NCI-H1105 treated with DMSO at 0.1 percent for 48 hours (cell line): ENCODE measurements at regions not wholly inside any gene's neighbourhood (a gene's known extent, or its start where the extent isn't known, plus 50 kb on each side); places are given as distances from the start of the nearest gene placed in this dataset.
A peak's percentile ranks its signal among the peaks of the same experiment; 100 is the strongest.

ENCODE experiments used
- DNase-seq: peaks from one replicate; lab custom pipeline; 2025; lab: John Stamatoyannopoulos, UW

DNA sequence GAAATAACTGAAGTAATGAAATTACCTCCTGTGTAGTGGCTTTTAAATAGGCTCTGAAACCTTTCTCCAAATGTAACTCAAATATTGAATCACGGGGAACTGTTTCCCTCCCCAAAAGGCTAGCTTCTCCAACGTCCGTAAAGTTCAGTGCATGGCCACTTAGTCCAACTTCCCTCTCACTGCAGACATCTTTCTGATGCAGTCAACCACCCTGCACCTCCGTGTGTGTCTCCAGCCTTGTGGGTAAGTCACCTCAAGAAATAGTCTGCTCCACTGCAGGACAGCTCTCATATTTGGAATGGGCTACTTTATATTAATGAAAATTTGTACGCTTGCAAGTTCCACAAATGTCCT lies 152.5 kb upstream of the CYRIA start:
- no peak for DNase-seq

DNA sequence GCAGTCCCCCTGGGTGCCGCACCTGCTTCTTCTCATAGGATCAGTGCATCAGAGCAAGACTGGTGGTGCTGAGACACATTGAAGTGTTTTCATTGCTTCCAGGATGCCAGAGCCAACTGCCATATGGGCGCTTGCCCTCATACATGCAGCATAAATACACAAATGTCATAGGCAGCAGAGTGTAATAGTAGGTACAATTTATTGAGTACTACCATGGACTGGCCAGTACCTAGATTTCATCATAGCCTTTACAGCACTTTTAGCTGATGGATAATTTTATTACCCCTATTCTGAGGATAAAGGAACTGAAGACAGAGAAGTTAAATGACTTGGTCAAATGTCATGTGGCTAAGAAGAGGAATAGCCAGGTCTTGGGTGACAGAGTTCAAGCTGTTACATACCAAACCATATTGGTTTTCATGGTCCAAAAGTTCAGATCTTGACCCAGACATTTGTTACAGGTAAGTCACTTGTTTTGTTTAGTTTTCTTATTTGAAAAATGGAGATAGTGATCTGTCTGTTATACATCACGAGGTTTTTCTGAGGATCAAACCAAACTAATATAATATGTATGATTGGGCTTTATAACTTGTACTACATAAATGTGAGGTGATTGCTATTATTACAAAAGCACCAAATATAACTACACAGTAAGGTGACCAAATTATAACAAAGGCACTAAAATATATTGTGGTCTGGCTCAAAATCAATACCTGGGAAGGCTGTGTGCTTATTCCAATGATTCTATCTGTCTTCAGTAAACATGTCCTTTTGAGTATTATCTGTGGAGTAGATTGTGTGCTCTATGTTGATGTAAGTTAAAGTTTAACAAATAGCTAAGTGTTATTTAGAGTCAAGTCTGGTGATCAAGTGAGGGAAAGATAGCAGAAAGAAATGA lies 151.9 kb upstream of the CYRIA start:
- no peak for DNase-seq

DNA sequence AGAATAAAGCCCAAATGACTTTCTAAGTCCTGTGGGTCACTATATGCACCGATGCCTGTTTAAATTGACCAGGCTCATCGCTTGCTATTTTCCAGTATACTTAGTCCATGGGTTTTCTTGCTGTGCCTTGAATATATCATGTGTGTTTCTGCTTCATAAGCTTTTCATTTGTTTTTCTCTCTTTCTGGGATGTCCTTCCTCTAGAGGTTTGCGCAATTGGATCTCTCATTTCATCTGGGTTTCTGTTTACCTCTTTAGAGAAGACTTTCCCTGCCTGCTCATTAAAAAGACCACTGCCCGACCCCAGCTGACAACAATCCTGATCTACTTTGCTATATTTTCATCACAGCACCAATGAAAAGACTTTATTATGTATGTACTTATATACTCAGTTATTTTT lies 150.9 kb upstream of the CYRIA start:
- DNase-seq: no peak

- DNase-seq: no peak
Measured at GRCh38 chr2:16816016-16816415, 150.4 kb upstream of the CYRIA start.

DNA sequence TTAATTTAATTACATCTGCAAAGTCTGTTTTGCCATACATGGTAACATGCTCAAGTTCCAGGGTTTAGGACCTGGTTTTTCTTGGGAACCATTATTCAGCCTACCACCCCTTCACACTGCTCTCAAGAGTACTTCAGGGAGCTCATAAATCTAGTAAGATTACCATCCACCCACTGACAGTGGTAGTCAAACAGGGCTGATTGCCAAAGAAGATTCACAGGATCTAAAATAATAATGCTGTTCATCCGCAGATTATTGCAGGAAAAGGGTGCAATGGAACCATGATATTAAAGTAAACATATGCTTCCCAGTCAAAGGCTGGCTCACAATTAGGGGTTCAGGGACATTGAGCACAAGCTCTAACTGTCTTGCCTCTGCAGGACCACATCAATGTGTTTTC lies 148.0 kb upstream of the CYRIA start:
- DNase-seq: no peak

GRCh38 chr2:16798472-16798871 lies 132.8 kb upstream of the CYRIA start:
- DNase-seq: no peak

DNA sequence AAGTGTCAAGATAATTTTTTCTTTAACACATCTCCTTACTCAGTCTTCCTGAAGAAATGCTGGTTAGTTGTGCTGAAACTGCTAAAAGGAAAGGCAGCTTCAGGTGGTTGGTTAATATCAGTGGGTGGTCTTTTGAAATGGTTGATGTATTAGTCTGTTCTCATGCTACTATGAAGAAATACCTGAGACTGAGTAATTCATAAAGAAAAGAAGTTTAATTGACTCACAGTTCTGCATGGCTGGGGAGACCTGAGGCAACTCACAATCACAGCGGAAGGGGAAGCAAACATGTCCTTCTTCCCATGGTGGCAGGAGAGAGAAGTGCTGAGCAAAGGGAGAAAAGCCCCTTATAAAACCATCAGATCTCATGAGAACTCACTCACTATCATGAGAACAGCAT lies 125.9 kb upstream of the CYRIA start:
- DNase-seq: no peak

- no peak for DNase-seq
Measured at GRCh38 chr2:16785149-16785548, 119.5 kb upstream of the CYRIA start.

DNA sequence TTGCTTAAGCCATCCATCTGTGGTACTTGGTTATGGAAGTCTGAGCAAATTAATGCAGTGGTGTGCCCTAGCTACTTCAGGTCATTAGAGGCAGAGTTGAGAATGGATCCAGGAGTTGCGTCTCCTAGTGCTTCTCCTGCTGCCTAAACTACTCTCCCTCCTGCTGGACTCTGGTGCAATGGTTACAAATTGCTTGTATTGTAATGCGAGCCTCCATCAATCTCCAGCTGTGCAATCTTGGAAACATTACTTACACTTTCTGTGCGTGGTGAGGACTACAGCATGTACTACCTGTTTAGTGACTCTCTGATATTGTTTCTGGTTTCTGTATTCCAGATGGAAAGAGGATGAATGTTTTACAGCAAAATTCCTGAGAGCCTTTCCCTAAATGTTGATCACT lies 119.0 kb upstream of the CYRIA start:
- no peak for DNase-seq

- no peak for DNase-seq
Measured at GRCh38 chr2:16777123-16777870, 111.7 kb upstream of the CYRIA start.

DNA sequence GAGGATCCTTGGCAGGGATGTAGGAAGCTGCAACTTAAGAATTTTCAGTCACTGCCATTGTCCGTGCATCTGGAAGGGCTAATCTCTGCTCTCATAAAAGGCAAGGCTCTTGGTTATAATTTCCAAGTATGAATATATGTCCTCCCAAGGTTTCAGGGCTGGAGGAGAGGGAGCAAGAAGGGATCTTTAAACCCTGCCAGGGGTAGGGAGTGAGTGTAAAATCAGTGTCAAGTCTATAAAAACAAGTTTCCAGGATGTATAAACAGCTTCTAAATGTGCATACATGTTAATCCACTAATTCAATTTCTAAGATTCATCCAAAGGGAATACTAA lies 110.2 kb upstream of the CYRIA start:
- DNase-seq: no peak

- DNase-seq: no peak
Measured at GRCh38 chr2:16774980-16775898, 109.6 kb upstream of the CYRIA start.

- DNase-seq: no peak
Measured at GRCh38 chr2:16774091-16774490, 108.5 kb upstream of the CYRIA start.

DNA sequence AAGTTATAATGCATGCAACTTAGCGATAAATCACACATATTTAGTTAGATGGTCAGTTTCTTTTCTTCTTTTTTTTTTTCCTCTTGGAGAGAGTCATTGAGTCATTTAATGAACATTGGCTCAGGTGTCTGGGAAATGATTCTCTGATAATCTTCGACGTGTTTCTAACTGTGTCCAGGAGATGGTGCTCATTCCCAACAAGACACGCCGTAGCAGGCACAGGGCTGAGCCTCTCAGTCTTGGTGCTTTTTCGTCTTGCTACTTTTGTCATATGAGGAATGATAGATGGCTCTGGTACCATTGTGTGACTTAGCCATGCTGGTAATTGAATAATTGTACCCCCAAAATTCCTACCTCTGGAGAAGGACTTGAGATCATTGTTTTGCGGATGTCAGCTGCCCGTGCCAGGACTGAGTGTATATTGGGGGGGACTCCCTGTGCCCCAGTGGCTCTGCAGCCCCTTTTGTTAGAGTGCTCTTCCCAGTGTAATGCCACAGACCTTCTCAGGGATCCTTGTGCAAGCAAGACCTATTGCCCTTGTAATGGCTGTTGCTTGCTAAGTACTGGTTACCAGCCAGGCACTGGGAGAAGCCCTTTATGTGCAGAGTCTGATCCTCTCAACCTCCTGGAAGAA lies 107.6 kb upstream of the CYRIA start:
- DNase-seq: peak; percentile 43

DNA sequence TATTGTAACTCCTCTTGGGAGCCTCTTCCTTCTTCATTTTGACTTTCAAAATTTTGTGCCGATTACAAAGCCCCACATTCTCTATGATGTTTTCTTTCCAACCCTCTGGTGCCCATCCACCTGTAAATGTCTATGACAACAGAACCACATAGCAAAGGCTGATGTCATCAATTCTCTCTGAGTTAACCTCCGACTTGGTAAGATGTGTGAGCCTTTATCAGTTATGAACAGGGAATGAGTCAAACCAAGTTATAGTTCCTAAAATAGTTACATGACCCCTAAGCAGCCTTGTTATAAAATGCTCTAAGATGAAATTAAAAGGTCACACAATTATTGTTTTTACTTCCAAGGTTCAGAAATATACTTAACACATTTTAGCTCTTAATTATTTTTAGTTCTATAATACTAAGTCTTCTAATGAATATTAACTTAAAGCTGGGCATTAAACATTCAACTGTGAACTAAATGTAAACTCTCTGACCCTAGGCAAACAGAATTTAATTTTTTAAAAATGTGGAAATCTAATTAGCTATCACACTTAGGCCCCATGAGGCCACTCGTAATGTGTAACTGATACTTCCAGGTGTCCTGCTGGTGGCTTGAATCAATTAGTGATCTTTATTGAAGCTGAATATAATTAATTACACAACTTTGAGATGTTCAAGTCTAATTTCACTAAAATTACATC lies 102.3 kb upstream of the CYRIA start:
- no peak for DNase-seq

DNA sequence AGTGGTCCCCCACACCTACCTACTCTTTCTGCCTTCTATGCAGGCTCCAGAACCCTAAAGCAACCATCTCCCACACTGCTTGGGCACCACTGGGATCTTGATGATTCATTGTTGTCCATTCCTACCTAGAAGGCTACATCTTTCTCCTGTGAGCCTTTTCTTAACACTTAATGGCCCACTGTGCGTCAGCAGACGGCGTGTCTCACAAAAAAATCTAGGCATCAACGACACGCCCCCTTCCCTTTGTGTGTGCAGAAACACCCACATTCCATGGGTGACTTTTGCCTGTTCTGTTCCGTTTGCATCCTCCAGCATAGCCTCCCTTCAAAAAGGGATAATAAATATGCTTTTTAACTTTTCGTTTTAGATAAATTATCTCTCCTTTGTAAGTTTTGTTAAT lies 99.7 kb upstream of the CYRIA start:
- no peak for DNase-seq

DNA sequence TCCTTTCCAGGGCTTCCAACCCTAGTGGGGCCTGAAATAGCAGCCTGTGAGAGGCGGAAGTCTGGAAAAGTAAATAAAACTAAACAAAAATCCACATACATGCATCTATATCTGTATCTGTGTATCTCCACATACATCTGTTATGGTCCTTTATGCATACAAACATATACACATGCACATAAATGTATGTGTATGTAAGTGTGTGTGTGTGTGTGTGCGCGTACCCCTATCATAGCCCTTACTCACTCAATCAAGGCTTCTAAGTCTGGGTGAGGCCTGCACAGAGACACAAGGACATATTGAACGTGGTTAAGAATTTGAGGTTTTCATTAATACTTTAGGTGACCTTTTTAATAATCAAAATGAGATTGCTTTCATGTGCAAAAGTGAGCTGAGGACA lies 98.9 kb upstream of the CYRIA start:
- no peak for DNase-seq

DNA sequence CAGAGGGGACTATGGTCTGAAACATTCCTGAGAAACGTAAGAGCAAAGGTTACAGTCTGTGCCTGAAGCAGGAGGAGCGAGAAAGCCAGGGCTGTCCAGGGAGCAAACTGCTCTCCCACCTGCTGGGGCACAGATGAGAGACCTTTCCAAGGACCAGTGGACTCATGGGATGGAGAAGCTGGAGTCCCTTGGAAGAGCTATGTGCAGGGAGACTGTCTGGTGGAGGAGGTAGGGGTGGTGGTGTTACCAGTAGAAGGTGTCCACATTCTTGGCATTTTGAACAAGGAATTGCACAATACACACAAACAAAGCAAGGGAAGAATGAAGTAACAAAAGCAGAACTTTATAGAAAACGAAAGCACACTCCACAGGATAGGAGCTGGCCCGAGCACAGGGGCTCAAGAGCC lies 97.9 kb upstream of the CYRIA start:
- DNase-seq: no peak

DNA sequence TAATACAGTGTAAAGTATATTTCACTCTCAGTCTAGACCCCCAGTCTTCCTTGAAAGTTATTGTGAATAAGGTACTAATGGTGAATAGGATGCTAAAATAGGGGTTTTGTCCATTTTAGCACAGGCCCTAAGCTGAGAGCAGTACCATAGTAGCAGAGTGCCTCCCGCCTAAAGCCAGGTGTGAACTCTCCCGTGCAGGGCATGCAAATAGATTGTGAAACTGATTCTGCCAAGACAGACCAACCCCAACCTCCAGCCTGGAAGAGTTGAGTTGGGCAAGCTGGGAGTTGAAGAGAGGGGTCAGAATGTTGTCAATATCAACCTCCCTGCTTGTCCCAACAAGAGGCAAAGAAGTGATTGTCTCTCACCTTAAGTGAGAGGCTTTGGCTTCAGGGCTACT lies 97.4 kb upstream of the CYRIA start:
- no peak for DNase-seq

DNA sequence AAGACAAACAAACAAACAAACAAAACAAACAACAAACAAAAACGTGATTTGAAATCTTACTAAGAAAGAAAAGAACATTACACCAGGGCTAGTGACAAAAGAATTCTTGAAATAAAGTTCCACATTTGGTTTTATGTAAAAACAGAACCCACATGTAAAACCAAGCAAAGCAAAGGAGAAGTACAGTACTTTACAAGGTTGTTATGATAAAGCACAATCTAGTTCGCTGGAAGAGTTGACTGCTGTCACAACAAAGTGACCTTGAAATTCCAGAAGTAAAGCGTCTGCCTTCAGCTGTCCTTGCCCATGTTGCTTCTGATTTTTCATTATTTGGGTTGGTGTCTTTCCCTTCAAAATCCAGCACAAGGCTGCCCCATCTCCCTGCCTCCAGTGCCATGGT lies 94.8 kb upstream of the CYRIA start:
- DNase-seq: no peak

- DNase-seq: peak; percentile 73
Measured at GRCh38 chr2:16756831-16757644, 91.4 kb upstream of the CYRIA start.
